Kidney epithelial cell (primary cell): ENCODE measurements at regions not wholly inside any gene's neighbourhood (a gene's known extent, or its start where the extent isn't known, plus 50 kb on each side); places are given as distances from the start of the nearest gene placed in this dataset.

ENCODE experiments used
- DNase-seq: peaks from one replicate; pipeline ENCODE4 v3.0.0-alpha.2; 2010; ENCODE audit warnings: low read depth
- H3K27me3 ChIP-seq: 2 replicates; pipeline ENCODE4 v1.6.0; 2011; ENCODE audit warnings: low read length; ENCODE audit not compliant: control insufficient read depth, insufficient read depth
- H3K36me3 ChIP-seq: 2 replicates; pipeline ENCODE4 v1.5.1; 2011; ENCODE audit warnings: low read length; ENCODE audit not compliant: control insufficient read depth, insufficient read depth
- H3K4me3 ChIP-seq: 2 replicates; pipeline ENCODE4 v1.5.1; 2011; ENCODE audit warnings: low read depth, mild to moderate bottlenecking, control low read depth, low read length
- CTCF ChIP-seq: IDR thresholded peaks from 2 replicates; pipeline ENCODE4 v1.5.1; 2011; ENCODE audit warnings: mild to moderate bottlenecking, moderate library complexity, low read length, control low read depth, inconsistent platforms; ENCODE audit not compliant: insufficient read depth, poor library complexity, severe bottlenecking

GRCh38 chr1:193819376-193819775 is 633.0 kb upstream of the B3GALT2 start:
- no peaks in the 10 kb centered on the region for H3K27me3 ChIP-seq
- TF ChIP-seq CTCF = no peak
- DNase-seq = no peak
- no peaks in the 10 kb centered on the region for H3K36me3 ChIP-seq
- no peak overlapping the region for H3K4me3 ChIP-seq

- Histone ChIP-seq H3K4me3 (no peak overlapping the region), H3K27me3 (no peaks in the 10 kb centered on the region), H3K36me3 (no peaks in the 10 kb centered on the region)
- no peak for DNase-seq
- no peak for TF ChIP-seq CTCF
These were observed 620.8 kb upstream of the B3GALT2 start for GRCh38 chr1:193807208-193807607.

DNA sequence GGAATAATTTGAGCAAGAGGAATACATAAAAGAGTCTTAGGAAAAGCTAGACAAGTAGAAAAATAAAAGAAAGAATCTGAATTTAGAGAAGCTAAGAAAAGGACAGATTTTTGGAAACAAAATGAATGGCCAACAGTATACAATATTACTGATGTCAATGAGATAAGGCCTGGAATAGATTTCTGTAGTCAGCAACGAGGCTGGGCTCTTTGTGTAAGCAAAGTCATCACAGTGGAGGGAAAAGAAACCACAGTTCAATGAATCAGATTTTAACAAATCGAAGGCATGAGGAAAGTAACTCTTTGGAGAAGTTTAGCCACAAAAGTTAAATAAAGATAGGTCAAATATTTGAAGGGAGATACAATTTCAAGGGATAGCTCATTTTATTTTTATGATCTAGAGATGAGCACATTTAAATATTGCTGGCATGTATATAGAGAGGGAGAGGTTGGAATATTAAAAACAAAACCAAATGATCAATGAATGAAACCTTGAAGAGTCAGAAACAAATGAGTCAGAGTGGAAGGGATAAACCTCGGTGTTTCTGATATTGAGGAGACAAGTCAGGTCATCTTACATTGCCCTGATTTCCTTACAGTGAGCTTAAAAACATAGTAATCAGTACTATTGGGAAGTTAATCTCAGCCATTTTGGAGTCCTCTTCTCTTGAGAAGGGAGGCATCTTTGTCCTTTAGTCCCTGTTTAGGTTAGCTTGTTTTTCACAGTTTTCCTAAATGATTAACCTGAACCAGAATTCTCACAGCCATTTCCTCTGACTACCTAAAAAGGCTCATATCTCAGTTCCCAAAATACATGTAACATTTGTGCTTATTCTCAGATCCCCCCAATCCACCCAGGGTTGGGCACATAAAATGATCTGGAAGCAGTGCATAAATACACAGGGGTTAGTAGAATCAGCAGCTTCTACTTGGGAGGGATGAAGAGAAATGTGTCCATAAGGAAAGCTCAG is 620.0 kb upstream of the B3GALT2 start:
- Histone ChIP-seq H3K4me3 (no peak overlapping the region), H3K36me3 (no peaks in the 10 kb centered on the region), H3K27me3 (no peaks in the 10 kb centered on the region)
- DNase-seq = no peak
- no peak for TF ChIP-seq CTCF

- TF ChIP-seq CTCF = no peak
These were observed 613.7 kb upstream of the B3GALT2 start for GRCh38 chr1:193799948-193800690.

GRCh38 chr1:193799371-193799770 is 613.0 kb upstream of the B3GALT2 start:
- Histone ChIP-seq H3K27me3 (no peaks in the 10 kb centered on the region), H3K4me3 (no peak overlapping the region), H3K36me3 (no peaks in the 10 kb centered on the region)
- DNase-seq = no peak
- no peak for TF ChIP-seq CTCF

More at GRCh38 chr1:193799948-193800690, 613.7 kb upstream of the B3GALT2 start:
- no peaks in the 10 kb centered on the region for H3K36me3 ChIP-seq
- no peak overlapping the region for H3K4me3 ChIP-seq
- H3K27me3 ChIP-seq = no peaks in the 10 kb centered on the region
- DNase-seq = no peak
